HG03108 (cell line): ENCODE measurements at regions not wholly inside any gene's neighbourhood (a gene's known extent, or its start where the extent isn't known, plus 50 kb on each side); places are given as distances from the start of the nearest gene placed in this dataset.
"Not testable (repeated sequence)": the region's sequence is repeated elsewhere in the genome, so short reads cannot be mapped to it uniquely, and the experiment has no call there.

Experiments used
- ATAC-seq: cut with Tn5 transposase; IDR thresholded peaks from one replicate; pipeline ENCODE4 v1.9.1; 2021; ENCODE audit warnings: moderate library complexity; ENCODE audit not compliant: unreplicated experiment

DNA sequence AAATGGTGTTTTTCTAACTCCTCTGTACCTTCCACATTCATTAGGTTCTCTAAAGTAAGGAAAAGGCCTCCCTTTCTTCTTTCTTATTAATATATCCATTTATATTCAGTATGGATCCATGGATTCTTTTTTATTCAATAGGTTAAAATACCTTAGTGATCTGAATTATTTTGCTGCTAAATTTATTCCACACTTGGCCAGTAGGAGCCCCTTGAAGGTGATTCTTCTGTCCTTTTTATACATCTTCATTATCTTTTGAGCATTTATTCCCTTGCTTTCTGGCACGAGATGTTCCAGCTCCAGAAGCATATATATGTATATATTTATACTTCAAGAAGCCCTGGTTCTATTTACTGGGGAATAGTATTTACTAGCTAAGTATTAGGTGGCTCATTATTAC, 311.8 kb upstream of the SGCD start:
- no peak for ATAC-seq

DNA sequence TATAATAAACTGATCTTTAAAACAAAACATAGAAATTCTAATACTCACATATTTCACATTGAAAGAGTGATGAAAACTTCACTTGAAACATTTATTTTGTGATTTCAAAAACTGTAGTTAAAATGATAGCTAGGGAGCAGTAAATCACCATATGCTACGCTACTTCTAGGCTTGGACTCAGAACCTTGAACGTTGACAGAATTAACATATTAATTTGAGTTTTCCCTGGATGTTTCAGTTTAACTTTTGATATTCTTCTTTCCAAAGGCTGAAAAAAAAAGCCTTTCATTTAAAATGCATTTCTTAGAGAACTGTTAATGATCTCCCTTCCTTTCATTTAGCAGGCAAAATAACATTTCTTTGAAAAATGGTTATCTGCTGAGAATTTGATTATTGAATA, 307.8 kb upstream of the SGCD start:
- ATAC-seq = no peak

DNA sequence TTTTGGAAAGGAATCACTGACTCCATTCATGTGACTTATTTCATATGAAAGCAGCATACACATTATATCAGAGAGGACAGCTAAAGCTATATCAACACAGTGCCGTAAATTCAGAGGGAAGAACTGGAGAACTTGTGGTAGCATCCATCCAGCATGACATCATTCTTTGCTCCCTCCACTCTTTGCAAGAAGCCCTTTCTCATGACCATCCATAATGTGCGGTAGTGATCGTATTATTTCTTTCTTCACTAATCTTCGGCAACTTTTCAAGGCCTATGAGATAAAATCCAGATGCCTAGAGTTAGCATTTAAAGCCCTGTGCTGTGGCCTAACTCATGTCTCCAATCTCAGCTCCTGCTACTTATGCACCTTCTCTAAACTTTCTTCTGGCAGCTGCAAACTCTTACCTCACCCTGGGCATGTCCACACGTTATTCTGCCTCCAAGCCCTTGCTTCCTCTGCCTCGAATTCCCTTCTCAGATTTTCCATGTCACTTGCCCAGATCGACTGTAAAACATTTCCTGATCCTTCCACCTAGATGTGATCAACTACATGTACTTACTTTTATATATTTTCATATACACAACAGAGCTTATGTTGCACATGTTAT, 307.3 kb upstream of the SGCD start:
- ATAC-seq = no peak

DNA sequence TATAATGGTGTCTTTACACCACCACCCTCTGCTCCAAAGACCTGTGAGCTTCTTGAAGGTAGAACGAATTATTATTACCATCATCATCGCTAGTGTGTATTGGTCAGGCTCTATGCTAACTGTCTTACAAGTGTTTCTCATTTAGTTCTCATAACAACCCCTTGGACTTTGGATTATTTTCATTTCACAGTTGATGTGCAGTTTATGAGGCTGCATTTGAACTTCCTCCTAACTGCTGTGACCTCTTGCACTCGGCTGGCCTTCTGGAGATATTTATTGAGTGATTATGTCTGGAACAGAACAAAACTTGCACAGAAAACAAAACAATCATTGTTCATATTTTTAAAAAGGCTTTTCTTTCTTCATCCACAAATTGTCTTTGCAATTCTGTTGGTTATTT, 306.3 kb upstream of the SGCD start:
- ATAC-seq = no peak

DNA sequence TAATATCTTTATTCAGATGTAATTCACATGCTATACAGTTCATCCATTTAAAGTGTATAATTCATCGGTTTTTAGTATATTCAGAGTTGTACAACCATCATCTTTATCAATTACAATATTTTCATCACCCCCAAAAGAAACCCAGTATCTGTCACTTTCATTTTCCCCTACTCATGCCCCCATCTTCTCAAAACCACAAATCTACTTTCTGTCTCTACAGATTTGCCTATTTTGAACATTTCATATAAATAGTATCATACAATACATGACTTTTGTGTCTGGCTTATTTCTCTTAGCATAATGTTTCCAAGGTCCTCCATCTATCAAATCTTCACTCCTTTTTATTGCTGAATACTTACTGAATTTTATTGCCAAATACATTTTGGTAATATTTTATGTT, 305.1 kb upstream of the SGCD start:
- ATAC-seq = no peak

DNA sequence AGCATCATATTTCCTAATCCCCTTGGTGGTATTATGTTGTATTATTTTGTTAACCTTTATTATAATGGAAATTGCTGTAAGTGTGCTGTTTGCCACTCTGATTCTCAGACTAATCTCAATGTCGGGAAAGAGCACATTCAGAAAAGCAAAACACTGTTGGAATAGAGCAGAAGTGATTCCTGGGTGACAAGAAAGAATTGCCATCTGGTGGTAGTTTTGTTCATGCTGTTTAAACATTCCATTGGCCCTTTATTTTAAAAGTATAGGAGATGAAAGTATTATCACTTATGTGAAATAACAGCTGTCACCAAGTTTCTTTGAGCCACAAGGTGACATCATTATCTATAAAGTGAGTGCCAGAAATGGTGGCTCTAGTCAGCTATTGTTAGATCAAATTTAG, 301.3 kb upstream of the SGCD start:
- ATAC-seq = no peak

DNA sequence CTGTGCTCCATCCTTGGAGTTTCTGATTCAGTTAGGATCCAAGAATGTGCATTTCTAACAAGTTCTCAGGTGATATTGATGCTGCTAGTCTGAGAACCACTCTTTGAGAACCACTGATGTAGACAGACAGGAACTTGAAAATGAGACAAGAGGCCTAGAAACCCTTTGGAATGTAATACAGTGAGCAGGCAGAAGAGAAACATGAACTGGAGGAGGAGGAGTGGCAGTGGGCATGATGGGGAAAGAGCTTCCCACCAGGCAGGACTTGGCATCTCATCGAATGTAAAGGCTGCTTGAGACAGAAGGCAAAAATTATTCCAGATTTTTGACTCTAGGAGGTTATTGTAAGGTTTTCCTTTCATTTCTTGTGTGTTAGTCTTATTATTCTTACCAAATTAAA, 295.8 kb upstream of the SGCD start:
- ATAC-seq = no peak

DNA sequence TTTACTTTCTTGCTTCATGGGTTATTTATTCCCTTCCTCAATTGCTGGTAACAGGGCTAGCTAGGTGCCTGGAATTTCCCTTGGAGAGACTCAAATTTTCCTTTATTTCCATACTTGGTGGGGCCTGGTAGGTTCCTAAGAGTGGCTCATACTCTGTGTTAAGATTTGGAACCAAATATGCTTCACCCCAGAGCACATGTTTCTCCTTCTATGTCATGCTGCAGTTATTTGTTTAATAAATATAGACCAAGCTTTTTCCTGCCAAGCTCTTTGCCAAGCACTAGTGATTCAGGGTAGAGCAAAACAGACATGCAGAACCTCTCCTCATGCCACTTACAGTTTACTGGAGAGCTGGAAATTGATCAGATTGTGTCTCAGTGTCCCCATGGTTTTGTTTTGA, 290.3 kb upstream of the SGCD start:
- no peak for ATAC-seq

DNA sequence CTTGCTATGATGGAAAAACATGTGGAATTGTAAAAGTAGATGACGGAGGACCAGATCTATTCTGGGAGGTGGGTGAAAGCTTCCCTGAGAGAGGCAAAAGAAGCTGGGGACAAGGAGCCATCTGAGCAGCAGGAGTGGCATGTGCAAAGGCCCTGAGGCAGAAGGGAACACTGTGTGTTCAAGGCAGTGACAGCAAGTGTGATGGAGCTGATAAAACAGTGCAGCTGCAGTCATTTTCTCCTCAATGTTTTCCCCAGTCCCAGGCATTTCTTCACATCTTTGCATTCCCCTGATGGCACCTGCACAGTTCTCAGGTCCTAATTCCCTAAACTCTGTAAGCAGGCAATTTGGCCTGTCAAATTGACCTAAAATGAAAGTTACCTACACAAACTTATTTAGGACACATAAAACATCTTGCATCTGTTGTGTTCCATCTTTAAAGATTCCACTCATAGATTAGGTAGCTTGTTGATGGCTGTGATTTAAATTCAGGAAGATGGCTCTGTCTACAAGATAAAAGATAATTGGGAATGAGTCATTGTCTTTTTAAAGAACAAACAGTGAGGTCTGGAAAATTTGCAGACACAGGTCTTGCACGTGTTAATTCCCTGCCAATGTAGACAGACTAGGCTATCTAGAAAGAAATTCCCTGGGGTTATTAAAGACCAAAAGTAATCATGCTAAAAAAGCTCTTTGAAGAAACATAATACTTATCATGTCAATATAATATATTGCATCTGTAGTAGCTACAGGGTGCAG, 289.6 kb upstream of the SGCD start:
- ATAC-seq = no peak

DNA sequence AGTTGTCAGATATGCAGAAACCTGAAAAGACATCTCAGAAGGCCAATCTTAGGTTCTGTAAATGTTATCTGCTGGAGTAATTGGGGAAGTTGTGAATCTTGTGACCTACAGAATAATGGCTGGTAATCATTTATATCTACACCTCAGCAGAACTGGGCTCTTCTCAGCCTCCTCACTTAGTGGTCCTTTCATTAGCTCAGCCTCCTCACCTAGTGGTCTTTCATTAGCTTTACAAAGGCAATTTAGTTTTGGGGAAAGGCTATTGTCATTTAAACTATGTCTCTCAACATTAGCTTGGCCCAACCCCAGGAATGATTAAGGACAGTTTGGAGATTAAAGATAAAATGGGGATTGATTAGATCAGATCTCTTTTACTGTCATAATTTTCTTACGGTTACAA, 284.2 kb upstream of the SGCD start:
- ATAC-seq = no peak

DNA sequence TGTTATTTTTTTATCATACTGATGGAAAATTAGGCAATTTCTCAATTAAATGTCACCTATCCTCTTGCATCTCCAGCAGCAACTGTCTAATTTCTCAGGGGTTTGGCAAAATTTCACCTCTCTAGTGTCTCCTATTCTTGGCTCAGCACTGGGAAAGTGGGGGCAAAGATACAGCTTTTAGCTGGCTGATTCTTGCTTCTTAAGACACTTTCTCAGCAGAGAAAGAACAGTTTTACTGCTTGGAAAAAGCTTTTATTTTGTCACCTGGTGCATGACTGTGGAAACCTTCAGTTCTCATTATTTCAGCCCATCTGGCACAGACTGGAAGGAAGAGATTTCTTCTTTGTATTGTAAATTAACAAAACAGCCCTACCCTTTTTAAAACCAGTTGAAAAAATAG, 283.6 kb upstream of the SGCD start:
- ATAC-seq = no peak

DNA sequence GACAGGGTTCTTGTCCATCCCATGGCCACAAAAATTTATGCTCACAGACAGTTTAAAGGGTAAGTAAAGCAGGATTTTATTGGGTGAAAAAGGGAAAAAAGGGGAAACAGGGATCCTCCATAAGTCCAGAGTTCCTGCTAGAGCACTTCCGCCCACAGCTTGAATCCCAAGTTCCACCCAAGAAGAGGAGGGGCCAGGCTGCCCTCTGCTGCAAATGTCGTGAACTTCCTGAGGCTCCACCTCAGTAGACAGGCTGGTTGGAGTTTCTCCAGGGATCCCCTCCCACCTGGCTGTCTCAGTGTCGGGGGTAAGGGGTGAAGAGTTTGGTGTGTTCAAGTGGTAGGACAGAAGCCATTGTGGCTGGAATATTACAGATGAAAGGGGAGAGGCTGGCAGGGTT, 275.0 kb upstream of the SGCD start:
- no peak for ATAC-seq

DNA sequence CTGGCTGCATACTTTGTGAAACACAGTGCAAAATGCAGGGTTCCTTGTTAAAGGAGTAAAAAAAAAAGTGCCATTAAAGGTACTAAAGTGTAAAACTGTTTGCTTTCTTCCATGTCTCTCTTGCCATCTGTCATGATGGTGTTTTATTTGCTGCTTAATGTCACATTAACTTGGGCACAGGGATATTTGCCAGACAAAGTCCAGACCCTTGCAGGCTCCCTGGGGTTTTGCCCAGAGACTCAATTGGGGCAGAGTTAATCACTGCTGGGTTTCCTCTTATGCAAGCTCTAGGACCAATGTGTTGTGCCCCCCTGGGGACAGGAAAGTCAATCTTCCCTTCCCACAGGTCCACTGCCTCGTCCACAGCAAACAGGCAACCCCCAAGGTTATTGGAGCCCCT, 274.3 kb upstream of the SGCD start:
- ATAC-seq = no peak

DNA sequence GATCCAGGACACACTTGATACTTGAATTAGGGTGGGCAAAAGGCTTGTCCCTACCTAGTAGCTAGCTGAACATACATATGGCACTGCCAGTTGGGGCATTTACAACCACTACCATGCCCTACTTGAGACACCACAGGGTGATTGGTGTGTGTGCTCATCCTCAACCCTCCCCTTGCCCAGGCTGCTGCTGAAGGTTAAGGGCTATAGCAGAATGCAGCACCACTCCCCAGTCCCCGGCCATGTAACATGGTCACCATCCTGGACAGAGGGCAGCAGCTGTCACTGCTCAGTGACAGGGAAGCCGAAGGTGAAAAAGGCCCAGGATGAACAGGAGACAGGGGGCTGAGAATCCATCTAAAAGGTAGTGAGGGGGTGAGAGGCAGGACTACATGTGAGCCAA, 273.9 kb upstream of the SGCD start:
- no peak for ATAC-seq

DNA sequence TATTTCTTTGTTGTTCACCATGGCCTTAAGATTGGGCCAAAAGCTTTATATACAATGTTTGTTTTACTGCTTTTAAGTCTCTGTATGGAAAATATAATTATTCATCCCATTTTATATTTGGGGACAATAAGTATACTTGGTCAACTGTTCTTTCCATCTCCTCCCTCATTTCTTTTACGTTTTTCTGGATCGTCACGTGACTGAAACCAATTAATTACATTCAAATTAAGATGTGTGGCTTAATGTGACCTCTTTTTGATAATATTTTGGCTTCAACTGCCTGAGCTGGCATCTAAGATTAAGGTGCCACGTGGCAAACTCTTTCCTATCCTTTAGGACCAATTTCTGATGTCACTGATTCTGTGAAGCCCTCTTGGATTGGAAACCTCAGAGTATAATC, 250.1 kb upstream of the SGCD start:
- ATAC-seq = no peak

DNA sequence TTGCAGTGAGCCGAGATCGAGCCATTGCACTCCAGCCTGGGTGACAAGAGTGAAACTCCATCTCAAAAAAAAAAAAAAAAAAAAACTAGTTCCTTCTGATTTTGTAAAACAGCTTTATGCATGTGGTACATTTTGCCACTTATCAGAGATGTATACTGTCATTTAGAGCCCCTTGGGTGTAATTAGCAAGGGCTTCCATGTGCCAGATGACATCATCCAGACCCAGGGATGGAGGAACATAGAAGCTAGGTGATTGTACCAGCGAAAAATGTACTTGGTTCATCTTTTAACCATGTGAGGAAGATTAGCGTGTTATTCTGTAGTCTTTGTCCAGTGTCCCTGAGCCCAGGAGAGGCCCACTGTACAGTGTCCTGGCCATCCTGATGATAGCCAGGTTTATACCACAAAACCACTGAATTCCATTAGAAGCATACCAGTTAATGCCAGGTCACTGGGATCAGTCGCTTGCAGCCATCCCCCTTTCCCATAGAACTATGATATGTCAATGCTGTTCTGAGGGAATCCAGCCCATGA, 239.3 kb upstream of the SGCD start:
- ATAC-seq = no peak

DNA sequence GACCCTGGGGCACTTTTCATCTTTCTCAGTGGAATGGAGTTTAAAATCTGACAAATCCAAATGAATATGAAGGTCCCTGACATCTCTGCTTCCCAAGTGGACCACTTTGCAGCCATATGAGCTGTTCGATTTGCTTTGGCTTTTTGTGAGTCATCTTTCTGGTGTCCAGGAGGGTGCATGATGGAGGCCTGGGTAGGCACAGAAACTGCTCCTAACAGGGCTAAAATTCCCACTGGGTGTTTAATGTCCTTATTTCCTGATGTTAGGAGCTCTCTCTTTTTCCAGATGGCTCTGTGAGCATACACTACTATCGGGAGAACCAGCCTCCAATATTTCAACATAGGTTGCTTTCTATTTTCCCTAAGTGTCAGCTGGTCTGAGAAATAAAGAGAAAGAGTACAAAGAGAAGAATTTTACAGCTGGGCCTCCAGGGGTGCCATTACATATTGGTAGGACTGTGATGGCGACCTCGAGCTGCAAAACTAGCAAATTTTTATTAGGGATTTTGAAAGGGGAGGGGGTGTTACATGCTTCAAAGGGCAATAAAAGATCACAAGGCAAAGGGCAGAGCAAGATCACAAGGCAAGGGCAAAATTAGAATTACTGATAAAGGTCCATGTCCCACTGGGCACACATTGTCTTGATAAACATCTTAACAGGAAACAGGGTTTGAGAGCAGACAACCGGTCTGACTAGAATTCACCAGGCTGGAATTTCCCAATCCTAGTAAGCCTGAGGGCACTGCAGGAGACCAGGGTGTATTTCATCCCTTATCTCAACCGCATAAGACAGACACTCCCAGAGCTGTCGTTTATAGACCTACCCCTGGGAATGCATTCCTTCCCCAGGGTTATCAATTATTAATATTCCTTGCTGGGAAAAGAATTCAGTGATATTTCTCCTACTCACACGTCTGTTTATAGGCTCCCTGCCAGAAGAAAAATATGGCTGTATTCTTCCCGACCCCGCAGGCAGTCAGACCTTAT, 236.7 kb upstream of the SGCD start:
- not testable (repeated sequence) for ATAC-seq

DNA sequence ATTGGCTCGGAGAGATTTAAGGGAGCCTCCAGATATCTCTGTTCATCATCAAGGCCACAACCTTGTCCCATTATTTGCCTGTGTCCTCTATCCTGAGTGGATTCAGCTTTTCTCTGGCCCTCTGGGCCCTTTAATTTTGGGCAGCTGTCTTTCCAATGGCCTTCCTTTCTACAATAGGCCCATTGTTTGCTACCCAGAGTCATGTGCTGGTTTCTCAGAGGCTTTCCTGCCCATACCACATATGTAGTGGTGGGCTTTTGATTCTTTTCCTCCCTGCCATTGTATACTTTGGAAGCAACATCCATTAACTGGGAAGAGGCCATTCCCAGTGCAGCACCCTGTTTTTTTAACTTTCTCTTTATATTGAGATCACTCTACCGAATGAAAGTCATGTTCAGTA, 233.9 kb upstream of the SGCD start:
- no peak for ATAC-seq

DNA sequence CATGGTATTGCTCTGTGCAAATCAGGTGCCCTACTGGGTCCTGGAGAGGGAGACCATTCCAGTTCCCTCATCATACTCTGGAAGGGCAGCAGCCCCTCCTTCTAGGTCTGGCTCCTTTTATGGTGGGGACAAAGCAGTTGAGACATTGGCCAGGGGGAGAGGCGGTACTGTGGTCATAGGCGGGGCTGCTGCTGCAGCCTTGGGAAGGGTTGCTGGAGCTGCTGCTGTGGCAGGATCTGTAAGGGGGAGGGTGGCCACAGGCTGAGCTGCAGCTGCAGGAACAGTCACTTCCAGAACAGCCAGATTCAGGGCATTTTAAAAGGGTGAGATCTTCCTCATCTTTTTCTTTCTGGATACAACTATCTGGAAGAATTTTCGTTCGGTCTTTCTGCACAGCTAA, 233.0 kb upstream of the SGCD start:
- ATAC-seq = no peak

DNA sequence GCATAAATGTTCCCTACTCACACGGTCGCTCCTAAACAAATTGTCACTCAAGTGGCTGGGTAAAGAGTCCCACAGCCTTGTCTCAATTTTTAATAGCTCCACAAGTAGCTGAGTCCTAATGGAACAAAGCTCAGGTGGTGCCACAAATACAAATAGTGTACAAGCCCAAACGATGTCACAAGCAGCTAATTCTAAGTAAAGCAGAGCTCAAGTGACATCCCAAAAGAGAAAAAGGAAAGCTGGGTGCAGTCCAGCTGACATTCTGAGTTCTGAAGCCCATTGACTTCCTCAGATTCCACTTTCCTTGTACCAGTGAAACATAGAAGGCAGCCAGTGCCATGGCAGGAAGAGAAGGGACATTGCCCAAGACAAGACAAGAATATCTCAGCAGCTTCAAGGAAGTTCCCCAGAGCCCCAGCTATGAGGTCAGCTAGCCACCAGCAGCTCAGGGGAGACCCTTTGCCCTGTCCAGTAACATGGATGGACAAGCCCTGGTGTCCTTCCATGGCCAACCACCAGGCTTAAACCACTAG, 231.2 kb upstream of the SGCD start:
- ATAC-seq = no peak

DNA sequence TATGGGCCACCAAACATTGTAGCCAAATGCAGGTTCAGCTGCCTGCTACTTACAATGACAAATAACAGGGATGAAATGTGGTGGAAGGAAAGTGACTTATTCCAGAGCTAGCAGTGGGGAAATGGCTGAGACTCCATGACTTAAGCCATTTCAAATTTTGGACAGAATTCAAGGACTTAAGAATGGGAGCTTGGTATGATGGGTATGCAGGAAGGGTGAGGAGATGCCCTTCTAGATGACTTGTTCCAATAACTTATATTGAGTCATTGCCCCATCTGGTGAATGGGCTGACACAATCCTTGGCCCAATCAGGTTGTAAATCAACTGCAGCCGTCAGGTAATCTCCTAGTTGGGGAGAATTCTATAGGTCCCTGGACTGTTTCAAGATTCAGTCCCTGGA, 230.7 kb upstream of the SGCD start:
- no peak for ATAC-seq
